PC-9 (cell line): ENCODE measurements at regions not wholly inside any gene's neighbourhood (a gene's known extent, or its start where the extent isn't known, plus 50 kb on each side); places are given as distances from the start of the nearest gene placed in this dataset.

Source experiments
- BruUV-seq: library from RNA; stranded (reverse); fragments of 400-500 nt; replicated peaks from 2 replicates; lab custom pipeline; 2021; lab: Mats Ljungman, UMichigan
- CTCF ChIA-PET: fragments of 300-600 bp; sonication (Branson Sonifier 250); formaldehyde crosslinking; loops from one replicate; lab custom pipeline; 2022; ENCODE audit warnings: antibody characterized with exemption; lab: Charles Lee
- POLR2A ChIA-PET: fragments of 300-600 bp; sonication (Branson Sonifier 250); formaldehyde crosslinking; loops from one replicate; lab custom pipeline; 2022; ENCODE audit warnings: antibody characterized with exemption; ENCODE audit not compliant: unreplicated experiment; lab: Charles Lee
- DNase-seq, 2 experiments: peaks; one replicate each; pipeline versions ENCODE4 v3.0.0 to v3.0.0-alpha.2; 2015 to 2022; ENCODE audit warnings: mixed read lengths in 1 of 2
- H2AFZ ChIP-seq: fragments of 200-600 bp; sonication (generic); 2 replicates; pipeline ENCODE4 v1.8.1; 2017; ENCODE audit warnings: antibody characterized with exemption
- H3F3A ChIP-seq: fragments of 200-600 bp; sonication (generic); 2 replicates; pipeline ENCODE4 v1.8.1; 2017; ENCODE audit warnings: antibody characterized with exemption, mild to moderate bottlenecking, low read depth; ENCODE audit not compliant: insufficient read depth
- H3K27ac ChIP-seq: fragments of 200-600 bp; sonication (generic); 2 replicates; pipeline ENCODE4 v1.6.1; 2016; ENCODE audit warnings: mixed run types
- H3K27me3 ChIP-seq: fragments of 200-600 bp; sonication (generic); 2 replicates; pipeline ENCODE4 v1.6.1; 2016; ENCODE audit warnings: low read depth, mixed run types; ENCODE audit not compliant: insufficient read depth
- H3K36me3 ChIP-seq: fragments of 200-600 bp; sonication (generic); 2 replicates; pipeline ENCODE4 v1.6.1; 2016; ENCODE audit warnings: low read depth, mixed run types
- H3K4me1 ChIP-seq: fragments of 200-600 bp; sonication (generic); replicated peaks from 2 replicates; pipeline ENCODE4 v1.6.1; 2016; ENCODE audit warnings: mixed run types; ENCODE audit not compliant: insufficient read depth
- H3K4me2 ChIP-seq: fragments of 200-600 bp; sonication (generic); 2 replicates; pipeline ENCODE4 v1.6.1; 2017; ENCODE audit warnings: mixed run types
- H3K4me3 ChIP-seq: fragments of 200-600 bp; sonication (generic); 2 replicates; pipeline ENCODE4 v1.6.1; 2016; ENCODE audit warnings: mixed run types
- H3K79me2 ChIP-seq: fragments of 200-600 bp; sonication (generic); 2 replicates; pipeline ENCODE4 v1.6.1; 2017; ENCODE audit warnings: low read depth, mixed run types
- H3K9me2 ChIP-seq: fragments of 200-600 bp; sonication (generic); 2 replicates; pipeline ENCODE4 v1.8.1; 2017; ENCODE audit warnings: mild to moderate bottlenecking; ENCODE audit not compliant: insufficient read depth
- H3K9me3 ChIP-seq: fragments of 200-600 bp; sonication (generic); 2 replicates; pipeline ENCODE4 v1.8.1; 2016; ENCODE audit warnings: low read depth; ENCODE audit not compliant: insufficient read depth
- H4K20me1 ChIP-seq: fragments of 200-600 bp; sonication (generic); 2 replicates; pipeline ENCODE4 v1.8.1; 2017; ENCODE audit not compliant: insufficient read depth
- CTCF ChIP-seq: fragments of 200-600 bp; sonication (generic); conservative IDR thresholded peaks from 2 replicates; pipeline ENCODE4 v1.6.1; 2017; ENCODE audit warnings: mixed run types, antibody characterized with exemption, mild to moderate bottlenecking, moderate library complexity
- EZH2 ChIP-seq: fragments of 200-600 bp; sonication (generic); IDR thresholded peaks from 2 replicates; pipeline ENCODE4 v1.8.0; 2017; ENCODE audit warnings: antibody characterized with exemption, low read depth
- intact Hi-C: fragments of 100-400 bp; cut with micrococcal nuclease; formaldehyde crosslinking; loops from one replicate; pipeline ENCODE4 v1.10.0; 2022; ENCODE audit not compliant: unreplicated experiment

GRCh38 chr4:66169341-66169740 lies 499.1 kb upstream of the EPHA5 start:
- Histone ChIP-seq H3K79me2 (no peaks in the 10 kb centered on the region), H3F3A (no peaks in the 10 kb centered on the region), H3K27me3 (no peaks in the 10 kb centered on the region), H3K9me2 (no peaks in the 10 kb centered on the region), H4K20me1 (no peaks in the 10 kb centered on the region), H3K36me3 (no peaks in the 10 kb centered on the region), H3K4me3 (no peak overlapping the region), H2AFZ (no peak overlapping the region), H3K4me1 (no peaks in the 10 kb centered on the region), H3K9me3 (no peaks in the 10 kb centered on the region), H3K4me2 (no peak overlapping the region), H3K27ac (no peak overlapping the region)
- intact Hi-C loops = no loop called here
- ChIA-PET CTCF (no interaction called here), POLR2A (no interaction called here)
- DNase-seq = peak in 1 of 2 experiments; percentile 33
- TF ChIP-seq EZH2 (no peak), CTCF (no peak)
- no TSS peak for BruUV-seq

GRCh38 chr4:66164869-66165268 lies 494.6 kb upstream of the EPHA5 start:
- Histone ChIP-seq H4K20me1 (no peaks in the 10 kb centered on the region), H3K27ac (no peak overlapping the region), H3K9me3 (no peaks in the 10 kb centered on the region), H3F3A (no peaks in the 10 kb centered on the region), H3K79me2 (no peaks in the 10 kb centered on the region), H3K4me3 (no peak overlapping the region), H3K36me3 (no peaks in the 10 kb centered on the region), H3K9me2 (no peaks in the 10 kb centered on the region), H3K4me2 (no peak overlapping the region), H3K4me1 (no peaks in the 10 kb centered on the region), H2AFZ (no peak overlapping the region), H3K27me3 (no peaks in the 10 kb centered on the region)
- ChIA-PET POLR2A (no interaction called here), CTCF (no interaction called here)
- TF ChIP-seq CTCF = no peak
- TF ChIP-seq EZH2 = no peak
- no TSS peak for BruUV-seq
- no peak for DNase-seq
- intact Hi-C loops = no loop called here

GRCh38 chr4:66160606-66161005 lies 490.3 kb upstream of the EPHA5 start:
- Histone ChIP-seq H3K27me3 (no peaks in the 10 kb centered on the region), H3K4me1 (no peaks in the 10 kb centered on the region), H2AFZ (no peak overlapping the region), H4K20me1 (no peaks in the 10 kb centered on the region), H3K9me2 (no peaks in the 10 kb centered on the region), H3K4me3 (no peak overlapping the region), H3K9me3 (no peaks in the 10 kb centered on the region), H3K79me2 (no peaks in the 10 kb centered on the region), H3F3A (no peaks in the 10 kb centered on the region), H3K4me2 (no peak overlapping the region), H3K36me3 (no peaks in the 10 kb centered on the region), H3K27ac (no peak overlapping the region)
- no peak for DNase-seq
- ChIA-PET CTCF (no interaction called here), POLR2A (no interaction called here)
- no TSS peak for BruUV-seq
- intact Hi-C loops = no loop called here
- TF ChIP-seq EZH2 (no peak), CTCF (no peak)
